Cortex of kidney (tissue), 1 donor: ENCODE measurements at regions not wholly inside any gene's neighbourhood (a gene's known extent, or its start where the extent isn't known, plus 50 kb on each side); places are given as distances from the start of the nearest gene placed in this dataset.
A peak's percentile ranks its signal among the peaks of the same experiment; 100 is the strongest.

Experiments used
- DNase-seq: peaks from one replicate; lab custom pipeline; 2025; lab: John Stamatoyannopoulos, UW

- DNase-seq = no peak
Observed at GRCh38 chr16:85309656-85310587, 197.7 kb upstream of the CIBAR2 start.

- DNase-seq = no peak
Observed at GRCh38 chr16:85310868-85311585, 198.8 kb upstream of the CIBAR2 start.

GRCh38 chr16:85311741-85312140, 199.5 kb upstream of the CIBAR2 start:
- no peak for DNase-seq

- DNase-seq = no peak
Observed at GRCh38 chr16:85312174-85312573, 199.9 kb upstream of the CIBAR2 start.

GRCh38 chr16:85312642-85313525, 200.6 kb upstream of the CIBAR2 start:
- DNase-seq = no peak

GRCh38 chr16:85313526-85314301, 201.4 kb upstream of the CIBAR2 start:
- DNase-seq = no peak

- no peak for DNase-seq
Observed at GRCh38 chr16:85314512-85314971, 202.3 kb upstream of the CIBAR2 start.

GRCh38 chr16:85315866-85316265, 203.6 kb upstream of the CIBAR2 start:
- no peak for DNase-seq

- no peak for DNase-seq
Observed at GRCh38 chr16:85316321-85316919, 204.1 kb upstream of the CIBAR2 start.

- no peak for DNase-seq
Observed at GRCh38 chr16:85316944-85317343, 204.7 kb upstream of the CIBAR2 start.

- no peak for DNase-seq
Observed at GRCh38 chr16:85317704-85318103, 205.4 kb upstream of the CIBAR2 start.

GRCh38 chr16:85319208-85319983, 207.1 kb upstream of the CIBAR2 start:
- DNase-seq = no peak

GRCh38 chr16:85319984-85320440, 207.7 kb upstream of the CIBAR2 start:
- DNase-seq = no peak

- no peak for DNase-seq
Observed at GRCh38 chr16:85320677-85321385, 208.6 kb upstream of the CIBAR2 start.

- peak; percentile 46 for DNase-seq
Observed at GRCh38 chr16:85321509-85322271, 209.4 kb upstream of the CIBAR2 start.

GRCh38 chr16:85323230-85323960, 211.1 kb upstream of the CIBAR2 start:
- DNase-seq = no peak

GRCh38 chr16:85323961-85324253, 211.6 kb upstream of the CIBAR2 start:
- no peak for DNase-seq

- no peak for DNase-seq
Observed at GRCh38 chr16:85324488-85324887, 212.2 kb upstream of the CIBAR2 start.
